KMS-11 (cell line): ENCODE measurements at regions not wholly inside any gene's neighbourhood (a gene's known extent, or its start where the extent isn't known, plus 50 kb on each side); places are given as distances from the start of the nearest gene placed in this dataset.

Source experiments
- H2AFZ ChIP-seq: fragments of 200-600 bp; sonication (generic); 2 replicates; pipeline ENCODE4 v1.6.1; 2016; ENCODE audit warnings: antibody characterized with exemption, mixed run types, low read depth
- H3K27ac ChIP-seq: fragments of 200-600 bp; sonication (generic); 2 replicates; pipeline ENCODE4 v1.6.1; 2016; ENCODE audit warnings: mild to moderate bottlenecking, mixed run types
- H3K27me3 ChIP-seq: fragments of 200-600 bp; sonication (generic); 2 replicates; pipeline ENCODE4 v1.6.1; 2017; ENCODE audit warnings: mild to moderate bottlenecking, low read depth, mixed run types, moderate library complexity; ENCODE audit not compliant: insufficient read depth
- H3K36me3 ChIP-seq: fragments of 200-600 bp; sonication (generic); 2 replicates; pipeline ENCODE4 v1.6.1; 2017; ENCODE audit warnings: mild to moderate bottlenecking, mixed run types; ENCODE audit not compliant: insufficient read depth
- H3K4me1 ChIP-seq: fragments of 200-600 bp; sonication (generic); 2 replicates; pipeline ENCODE4 v1.6.1; 2016; ENCODE audit warnings: mild to moderate bottlenecking, low read depth, mixed run types; ENCODE audit not compliant: poor library complexity, severe bottlenecking
- H3K4me2 ChIP-seq: fragments of 200-600 bp; sonication (generic); 2 replicates; pipeline ENCODE4 v1.7.0; 2016; ENCODE audit warnings: mild to moderate bottlenecking, mixed run types
- H3K4me3 ChIP-seq: fragments of 200-600 bp; sonication (generic); IDR thresholded peaks from 2 replicates; pipeline ENCODE4 v1.6.1; 2017; ENCODE audit warnings: low read depth, low read length, mixed read lengths; ENCODE audit not compliant: insufficient read depth
- H3K79me2 ChIP-seq: fragments of 200-600 bp; sonication (generic); 2 replicates; pipeline ENCODE4 v1.6.1; 2016; ENCODE audit warnings: low read depth, mixed run types; ENCODE audit not compliant: insufficient read depth
- H3K9ac ChIP-seq: fragments of 200-600 bp; sonication (generic); 2 replicates; pipeline ENCODE4 v1.6.1; 2016; ENCODE audit warnings: mild to moderate bottlenecking, mixed run types
- H4K20me1 ChIP-seq: fragments of 200-600 bp; sonication (generic); 2 replicates; pipeline ENCODE4 v1.6.1; 2016; ENCODE audit warnings: mild to moderate bottlenecking, mixed run types; ENCODE audit not compliant: insufficient read depth
- TF ChIP-seq, protein P1 (sequence below): fragments of 200-600 bp; sonication (generic); conservative IDR thresholded peaks from 2 replicates; pipeline ENCODE4 v1.6.1; 2017; ENCODE audit warnings: low read depth, mild to moderate bottlenecking, antibody characterized with exemption, low read length, moderate library complexity, mixed read lengths

DNA sequence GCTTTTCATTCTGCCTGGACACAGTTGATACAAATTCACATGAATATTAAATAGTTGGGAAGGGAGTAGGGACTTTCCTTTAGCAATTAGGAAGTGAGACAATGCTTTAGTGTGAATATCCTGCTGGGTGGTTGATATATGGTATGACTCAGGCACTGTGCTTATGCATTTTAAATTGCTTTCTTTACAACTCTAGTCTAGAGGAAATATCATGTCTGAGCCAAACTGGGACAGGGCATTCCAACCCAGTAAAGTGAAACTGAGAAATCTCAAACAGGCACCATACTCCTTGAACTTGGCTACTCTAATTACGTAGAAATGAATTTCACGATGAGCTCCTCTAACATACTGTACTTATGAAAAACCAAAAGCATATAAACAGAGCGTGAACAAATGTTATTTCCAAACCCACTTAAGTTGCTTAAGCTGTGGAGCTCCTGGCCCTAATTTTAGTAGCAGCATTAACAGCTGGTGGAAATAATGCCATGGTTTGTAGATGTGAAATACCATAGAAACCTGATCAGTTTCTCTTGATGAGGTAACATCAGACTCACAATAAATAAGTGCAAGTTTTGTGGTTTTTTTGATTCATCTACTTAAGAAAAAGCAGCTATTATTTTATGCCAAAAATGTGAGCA, 242.9 kb upstream of the GK2 start:
- H3K79me2 ChIP-seq = no peaks in the 10 kb centered on the region
- H4K20me1 ChIP-seq = no peaks in the 10 kb centered on the region
- H3K4me2 ChIP-seq = peak overlapping the region; percentile 7; the same call in 1 of the 2 replicates
- no peak overlapping the region for H3K4me3 ChIP-seq
- H3K4me1 ChIP-seq = peaks cover 10% of the 10 kb centered on the region
- H2AFZ ChIP-seq = no peak overlapping the region
- no peaks in the 10 kb centered on the region for H3K36me3 ChIP-seq
- no peak overlapping the region for H3K27ac ChIP-seq
- H3K27me3 ChIP-seq = no peaks in the 10 kb centered on the region
- TF ChIP-seq, protein P1, sequence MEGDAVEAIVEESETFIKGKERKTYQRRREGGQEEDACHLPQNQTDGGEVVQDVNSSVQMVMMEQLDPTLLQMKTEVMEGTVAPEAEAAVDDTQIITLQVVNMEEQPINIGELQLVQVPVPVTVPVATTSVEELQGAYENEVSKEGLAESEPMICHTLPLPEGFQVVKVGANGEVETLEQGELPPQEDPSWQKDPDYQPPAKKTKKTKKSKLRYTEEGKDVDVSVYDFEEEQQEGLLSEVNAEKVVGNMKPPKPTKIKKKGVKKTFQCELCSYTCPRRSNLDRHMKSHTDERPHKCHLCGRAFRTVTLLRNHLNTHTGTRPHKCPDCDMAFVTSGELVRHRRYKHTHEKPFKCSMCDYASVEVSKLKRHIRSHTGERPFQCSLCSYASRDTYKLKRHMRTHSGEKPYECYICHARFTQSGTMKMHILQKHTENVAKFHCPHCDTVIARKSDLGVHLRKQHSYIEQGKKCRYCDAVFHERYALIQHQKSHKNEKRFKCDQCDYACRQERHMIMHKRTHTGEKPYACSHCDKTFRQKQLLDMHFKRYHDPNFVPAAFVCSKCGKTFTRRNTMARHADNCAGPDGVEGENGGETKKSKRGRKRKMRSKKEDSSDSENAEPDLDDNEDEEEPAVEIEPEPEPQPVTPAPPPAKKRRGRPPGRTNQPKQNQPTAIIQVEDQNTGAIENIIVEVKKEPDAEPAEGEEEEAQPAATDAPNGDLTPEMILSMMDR = no peak
- H3K9ac ChIP-seq = no peak overlapping the region

DNA sequence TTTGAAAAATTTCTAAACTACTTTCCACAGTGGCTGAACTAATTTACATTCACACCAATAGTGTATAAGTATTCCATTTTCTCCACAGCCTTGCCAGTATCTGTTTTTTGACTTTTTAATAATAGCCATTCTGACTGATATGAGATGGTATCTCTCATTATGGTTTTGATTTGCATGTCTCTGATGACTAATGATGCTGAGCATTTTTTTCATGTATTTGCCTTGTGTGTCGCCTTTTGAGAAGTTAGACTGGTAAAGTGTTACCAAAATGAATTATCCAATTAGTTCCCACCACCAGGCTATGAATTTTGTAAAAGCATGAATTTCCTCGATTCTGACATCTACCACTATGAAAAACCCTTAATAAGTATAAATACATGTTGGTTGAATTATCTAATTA, 242.2 kb upstream of the GK2 start:
- H3K27me3 ChIP-seq = no peaks in the 10 kb centered on the region
- no peaks in the 10 kb centered on the region for H3K36me3 ChIP-seq
- TF ChIP-seq, protein P1 = no peak
- H3K27ac ChIP-seq = no peak overlapping the region
- no peaks in the 10 kb centered on the region for H3K79me2 ChIP-seq
- H3K9ac ChIP-seq = no peak overlapping the region
- H3K4me1 ChIP-seq = peaks cover 10% of the 10 kb centered on the region
- no peaks in the 10 kb centered on the region for H4K20me1 ChIP-seq
- H2AFZ ChIP-seq = no peak overlapping the region
- peak overlapping the region; percentile 7; the same call in 1 of the 2 replicates for H3K4me2 ChIP-seq
- no peak overlapping the region for H3K4me3 ChIP-seq

DNA sequence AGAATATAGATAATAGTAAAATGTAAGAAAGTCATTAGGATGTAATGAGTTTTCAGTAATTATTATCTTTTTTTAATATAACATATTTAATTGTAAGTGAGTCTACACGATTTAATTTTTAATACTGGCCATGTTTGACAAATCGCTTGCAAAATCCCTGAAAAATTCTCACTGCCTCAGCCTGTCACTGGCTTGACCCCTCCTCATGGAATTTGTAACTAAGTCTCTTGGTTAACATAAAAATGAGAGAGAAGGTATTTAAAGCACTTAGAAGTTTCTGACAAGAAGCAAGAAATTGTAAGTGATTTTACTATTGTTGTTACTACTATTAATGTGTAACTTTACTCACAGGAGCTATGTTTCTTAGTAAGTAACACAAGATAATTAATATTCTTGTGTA, 237.9 kb upstream of the GK2 start:
- H3K4me3 ChIP-seq = no peak overlapping the region

DNA sequence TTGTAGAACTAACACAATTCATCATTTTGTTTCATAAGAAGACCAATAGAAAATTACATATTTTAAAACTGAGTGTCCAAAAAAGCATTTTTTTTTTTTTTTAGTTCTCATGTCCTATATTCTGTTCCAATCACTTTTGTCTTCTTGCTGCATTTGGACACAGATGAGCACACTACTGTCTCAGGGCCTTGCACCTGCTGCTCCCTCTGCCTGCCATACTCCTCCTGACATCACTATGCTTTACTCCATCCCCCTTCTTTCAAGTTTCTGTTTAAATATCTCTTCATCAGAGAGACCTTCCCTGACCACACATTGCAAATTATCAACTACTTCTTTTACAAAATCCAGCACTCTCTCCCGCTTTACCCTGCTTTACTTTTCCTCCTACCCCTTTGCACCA, 230.7 kb upstream of the GK2 start:
- H2AFZ ChIP-seq = no peak overlapping the region
- H3K4me3 ChIP-seq = no peak overlapping the region
- H3K4me2 ChIP-seq = no peak overlapping the region
- TF ChIP-seq, protein P1 = no peak
- H3K27me3 ChIP-seq = no peaks in the 10 kb centered on the region
- no peaks in the 10 kb centered on the region for H3K79me2 ChIP-seq
- H3K36me3 ChIP-seq = no peaks in the 10 kb centered on the region
- no peak overlapping the region for H3K9ac ChIP-seq
- H4K20me1 ChIP-seq = no peaks in the 10 kb centered on the region
- no peaks in the 10 kb centered on the region for H3K4me1 ChIP-seq
- no peak overlapping the region for H3K27ac ChIP-seq

More for the DNA sequence above, 237.9 kb upstream of the GK2 start:
- TF ChIP-seq, protein P1 = no peak
- Histone ChIP-seq H3K36me3 (no peaks in the 10 kb centered on the region), H3K4me2 (no peak overlapping the region), H4K20me1 (no peaks in the 10 kb centered on the region), H3K27ac (no peak overlapping the region), H2AFZ (no peak overlapping the region), H3K9ac (no peak overlapping the region), H3K79me2 (no peaks in the 10 kb centered on the region), H3K4me1 (peaks cover 5% of the 10 kb centered on the region), H3K27me3 (no peaks in the 10 kb centered on the region)
